ENCODE measurements at regions not wholly inside any gene's neighbourhood (a gene's known extent, or its start where the extent isn't known, plus 50 kb on each side); places are given as distances from the start of the nearest gene placed in this dataset.

DNA sequence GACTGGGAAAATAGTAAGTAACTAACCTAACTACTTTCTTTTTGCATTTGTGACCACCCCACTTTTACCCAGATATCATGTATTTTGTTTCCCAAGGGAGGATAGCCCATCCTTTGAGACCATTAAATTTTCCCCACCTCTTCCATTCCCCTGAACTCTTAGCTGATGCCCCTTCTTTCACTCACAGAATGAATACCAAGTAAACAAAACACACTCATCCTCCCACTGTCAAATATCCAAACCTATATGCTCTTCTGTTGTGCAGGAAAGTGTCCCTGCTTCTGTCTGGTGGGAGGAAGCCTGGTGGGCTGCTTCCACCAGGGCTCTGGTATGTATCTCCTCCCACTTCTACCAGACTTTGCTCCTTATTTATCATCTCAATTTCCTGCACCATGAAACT lies 64.6 kb upstream of the PARD3B start:
- TF ChIP-seq, protein P1, sequence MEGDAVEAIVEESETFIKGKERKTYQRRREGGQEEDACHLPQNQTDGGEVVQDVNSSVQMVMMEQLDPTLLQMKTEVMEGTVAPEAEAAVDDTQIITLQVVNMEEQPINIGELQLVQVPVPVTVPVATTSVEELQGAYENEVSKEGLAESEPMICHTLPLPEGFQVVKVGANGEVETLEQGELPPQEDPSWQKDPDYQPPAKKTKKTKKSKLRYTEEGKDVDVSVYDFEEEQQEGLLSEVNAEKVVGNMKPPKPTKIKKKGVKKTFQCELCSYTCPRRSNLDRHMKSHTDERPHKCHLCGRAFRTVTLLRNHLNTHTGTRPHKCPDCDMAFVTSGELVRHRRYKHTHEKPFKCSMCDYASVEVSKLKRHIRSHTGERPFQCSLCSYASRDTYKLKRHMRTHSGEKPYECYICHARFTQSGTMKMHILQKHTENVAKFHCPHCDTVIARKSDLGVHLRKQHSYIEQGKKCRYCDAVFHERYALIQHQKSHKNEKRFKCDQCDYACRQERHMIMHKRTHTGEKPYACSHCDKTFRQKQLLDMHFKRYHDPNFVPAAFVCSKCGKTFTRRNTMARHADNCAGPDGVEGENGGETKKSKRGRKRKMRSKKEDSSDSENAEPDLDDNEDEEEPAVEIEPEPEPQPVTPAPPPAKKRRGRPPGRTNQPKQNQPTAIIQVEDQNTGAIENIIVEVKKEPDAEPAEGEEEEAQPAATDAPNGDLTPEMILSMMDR (IDR thresholded peaks at IDR 0.05): no peak
- TF ChIP-seq POLR2AphosphoS5 (IDR thresholded peaks at IDR 0.05) (no peak), POLR2A (IDR thresholded peaks at IDR 0.05; ENCODE audit: low read depth) (no peak), EP300 (IDR thresholded peaks at IDR 0.05) (no peak)

Data from esophagus muscularis mucosa (tissue), 4 donors.